ENCODE measurements at regions not wholly inside any gene's neighbourhood (a gene's known extent, or its start where the extent isn't known, plus 50 kb on each side); places are given as distances from the start of the nearest gene placed in this dataset.

- TF ChIP-seq CTCF (conservative IDR thresholded peaks at IDR 0.05) (no peak), ZFX (IDR thresholded peaks at IDR 0.05) (no peak)
Observed at GRCh38 chr14:44112774-44113460, 394.2 kb downstream of the FSCB start.
